ENCODE measurements at regions not wholly inside any gene's neighbourhood (a gene's known extent, or its start where the extent isn't known, plus 50 kb on each side); places are given as distances from the start of the nearest gene placed in this dataset.

- DNase-seq = no peak
Measured at GRCh38 chr13:104436555-104436954, 1370.3 kb upstream of the SLC10A2 start.

GRCh38 chr13:104431895-104432294 is 1365.7 kb upstream of the SLC10A2 start:
- DNase-seq = no peak

GRCh38 chr13:104426435-104426834 is 1360.2 kb upstream of the SLC10A2 start:
- no peak for DNase-seq

GRCh38 chr13:104422668-104423067 is 1356.5 kb upstream of the SLC10A2 start:
- no peak for DNase-seq

- DNase-seq = no peak
Measured at GRCh38 chr13:104416973-104417372, 1350.8 kb upstream of the SLC10A2 start.

GRCh38 chr13:104414771-104415170 is 1348.6 kb upstream of the SLC10A2 start:
- DNase-seq = no peak

GRCh38 chr13:104414181-104414580 is 1348.0 kb upstream of the SLC10A2 start:
- no peak for DNase-seq

- no peak for DNase-seq
Measured at GRCh38 chr13:104411141-104411765, 1345.0 kb upstream of the SLC10A2 start.

- no peak for DNase-seq
Measured at GRCh38 chr13:104408733-104409132, 1342.5 kb upstream of the SLC10A2 start.

- DNase-seq = no peak
Measured at GRCh38 chr13:104404325-104404724, 1338.1 kb upstream of the SLC10A2 start.

GRCh38 chr13:104389691-104390090 is 1323.5 kb upstream of the SLC10A2 start:
- DNase-seq = no peak

GRCh38 chr13:104387510-104387909 is 1321.3 kb upstream of the SLC10A2 start:
- no peak for DNase-seq

GRCh38 chr13:104385404-104385803 is 1319.2 kb upstream of the SLC10A2 start:
- no peak for DNase-seq

GRCh38 chr13:104382951-104383350 is 1316.7 kb upstream of the SLC10A2 start:
- no peak for DNase-seq

GRCh38 chr13:104376588-104376987 is 1310.4 kb upstream of the SLC10A2 start:
- DNase-seq = no peak

- no peak for DNase-seq
Measured at GRCh38 chr13:104375614-104376013, 1309.4 kb upstream of the SLC10A2 start.

GRCh38 chr13:104372095-104372655 is 1306.0 kb upstream of the SLC10A2 start:
- no peak for DNase-seq

- no peak for DNase-seq
Measured at GRCh38 chr13:104365430-104365829, 1299.2 kb upstream of the SLC10A2 start.

- no peak for DNase-seq
Measured at GRCh38 chr13:104357672-104358354, 1291.6 kb upstream of the SLC10A2 start.

- DNase-seq = no peak
Measured at GRCh38 chr13:104357174-104357573, 1291.0 kb upstream of the SLC10A2 start.

- DNase-seq = no peak
Measured at GRCh38 chr13:104355041-104355670, 1288.9 kb upstream of the SLC10A2 start.

- no peak for DNase-seq
Measured at GRCh38 chr13:104327211-104327610, 1261.0 kb upstream of the SLC10A2 start.

GRCh38 chr13:104326523-104326922 is 1260.3 kb upstream of the SLC10A2 start:
- DNase-seq = no peak

- DNase-seq = no peak
Measured at GRCh38 chr13:104321756-104322155, 1255.5 kb upstream of the SLC10A2 start.
